Liver (tissue), 8 donors: ENCODE measurements at regions not wholly inside any gene's neighbourhood (a gene's known extent, or its start where the extent isn't known, plus 50 kb on each side); places are given as distances from the start of the nearest gene placed in this dataset.

Experiments
- DNase-seq: peaks from one replicate; pipeline ENCODE4 v3.0.0-alpha.2; 2017; ENCODE audit warnings: low spot score
- H3K27ac ChIP-seq, 2 donors: one replicate each; pipeline ENCODE4 v1.7.0; 2013; ENCODE audit warnings: inconsistent platforms in 2 of 2, low read length in 2 of 2, control low read depth in 1 of 2, low read depth in 1 of 2, mild to moderate bottlenecking in 1 of 2
- H3K27me3 ChIP-seq, 4 donors: one replicate each; pipeline versions ENCODE4 v1.6.1 to v1.7.0; 2013; ENCODE audit warnings: low read length in 3 of 4, inconsistent platforms in 1 of 4, mild to moderate bottlenecking in 1 of 4, moderate library complexity in 1 of 4; ENCODE audit not compliant: control insufficient read depth in 4 of 4, insufficient read depth in 4 of 4
- H3K36me3 ChIP-seq, 4 donors: one replicate each; pipeline versions ENCODE4 v1.6.1 to v1.7.0; 2013; ENCODE audit warnings: low read length in 3 of 4, mild to moderate bottlenecking in 3 of 4, low read depth in 1 of 4, moderate library complexity in 1 of 4; ENCODE audit not compliant: control insufficient read depth in 4 of 4, insufficient read depth in 3 of 4
- H3K4me1 ChIP-seq, 4 donors: one replicate each; pipeline versions ENCODE4 v1.6.1 to v1.7.0; 2013; ENCODE audit warnings: low read length in 3 of 4, mild to moderate bottlenecking in 3 of 4, moderate library complexity in 1 of 4; ENCODE audit not compliant: control insufficient read depth in 4 of 4, insufficient read depth in 4 of 4
- H3K4me3 ChIP-seq, 3 donors: one replicate each; pipeline versions ENCODE4 v1.6.1 to v1.7.0; 2013; ENCODE audit warnings: low read length in 3 of 3, control low read depth in 1 of 3, low read depth in 1 of 3, mild to moderate bottlenecking in 1 of 3
- H3K9ac ChIP-seq, 2 donors: one replicate each; pipeline ENCODE4 v1.7.0; 2013; ENCODE audit warnings: low read length in 2 of 2, mild to moderate bottlenecking in 2 of 2, moderate library complexity in 2 of 2, control low read depth in 1 of 2, low read depth in 1 of 2
- H3K9me3 ChIP-seq, 4 donors: one replicate each; pipeline versions ENCODE4 v1.6.1 to v1.7.0; 2013; ENCODE audit warnings: low read length in 3 of 4; ENCODE audit not compliant: control insufficient read depth in 4 of 4
- ATF3 ChIP-seq: IDR thresholded peaks from 2 replicates; pipeline ENCODE4 v1.6.1; 2016; ENCODE audit warnings: antibody characterized with exemption
- EGR1 ChIP-seq, 2 donors: IDR thresholded peaks; 2 replicates each; pipeline ENCODE4 v1.6.1; 2016 to 2018; ENCODE audit warnings: antibody characterized with exemption in 2 of 2, low read depth in 2 of 2
- FOXA1 ChIP-seq: IDR thresholded peaks from 2 replicates; pipeline ENCODE4 v1.6.1; 2016; ENCODE audit warnings: antibody characterized with exemption
- FOXA2 ChIP-seq: IDR thresholded peaks from 2 replicates; pipeline ENCODE4 v1.6.1; 2016; ENCODE audit warnings: antibody characterized with exemption
- GABPA ChIP-seq, 2 donors: IDR thresholded peaks in 1 of 2; conservative IDR thresholded peaks in 1 of 2; 2 replicates each; pipeline ENCODE4 v1.6.1; 2016; ENCODE audit warnings: antibody characterized with exemption in 2 of 2, mild to moderate bottlenecking in 1 of 2, moderate library complexity in 1 of 2
- HNF4A ChIP-seq, 2 donors: conservative IDR thresholded peaks; 2 replicates each; pipeline ENCODE4 v1.6.1; 2016; ENCODE audit warnings: antibody characterized with exemption in 2 of 2, mild to moderate bottlenecking in 2 of 2
- HNF4G ChIP-seq: IDR thresholded peaks from 2 replicates; pipeline ENCODE4 v1.6.1; 2016; ENCODE audit warnings: antibody characterized with exemption
- JUND ChIP-seq, 2 donors: IDR thresholded peaks; 2 replicates each; pipeline ENCODE4 v1.6.1; 2016; ENCODE audit warnings: antibody characterized with exemption in 2 of 2
- MAX ChIP-seq: IDR thresholded peaks from 2 replicates; pipeline ENCODE4 v1.6.1; 2016; ENCODE audit warnings: antibody characterized with exemption
- NR2F2 ChIP-seq: IDR thresholded peaks from 2 replicates; pipeline ENCODE4 v1.6.1; 2016; ENCODE audit warnings: antibody characterized with exemption
- RAD21 ChIP-seq, 2 donors: IDR thresholded peaks; 2 replicates each; pipeline ENCODE4 v1.6.1; 2016; ENCODE audit warnings: antibody characterized with exemption in 2 of 2, mild to moderate bottlenecking in 2 of 2
- REST ChIP-seq: IDR thresholded peaks from 2 replicates; pipeline ENCODE4 v1.6.1; 2016; ENCODE audit warnings: antibody characterized with exemption, mild to moderate bottlenecking
- RXRA ChIP-seq, 2 donors: IDR thresholded peaks; 2 replicates each; pipeline ENCODE4 v1.6.1; 2017 to 2018; ENCODE audit warnings: antibody characterized with exemption in 2 of 2, mild to moderate bottlenecking in 1 of 2
- SP1 ChIP-seq: IDR thresholded peaks from 2 replicates; pipeline ENCODE4 v1.6.1; 2018; ENCODE audit warnings: antibody characterized with exemption, mild to moderate bottlenecking
- TAF1 ChIP-seq: conservative IDR thresholded peaks from 2 replicates; pipeline ENCODE4 v1.6.1; 2016; ENCODE audit warnings: antibody characterized with exemption, mild to moderate bottlenecking
- YY1 ChIP-seq: IDR thresholded peaks from 2 replicates; pipeline ENCODE4 v1.6.1; 2016; ENCODE audit warnings: antibody characterized with exemption, mild to moderate bottlenecking
- ZBTB33 ChIP-seq: IDR thresholded peaks from 2 replicates; pipeline ENCODE4 v1.6.1; 2016; ENCODE audit warnings: antibody characterized with exemption
- WGBS: extraction: QIAGEN DNeasy Blood & Tissue Kit; methylation state at CpG from one replicate; pipeline ENCODE4 v1.1.7; 2013; 5-methylcytosine and 5-hydroxymethylcytosine counted together
- TF ChIP-seq, protein P1 (sequence below): fragments of 150-350 bp; IDR thresholded peaks from 2 replicates; pipeline ENCODE4 v1.5.1; 2017; ENCODE audit warnings: improper control_type of control experiment, low read depth, low read length; ENCODE audit not compliant: missing input control
- donor health status: healthy.
- donor health status: healthy.
- donor health status: healthy.
- donor health status: healthy.
- donor health status: healthy.

DNA sequence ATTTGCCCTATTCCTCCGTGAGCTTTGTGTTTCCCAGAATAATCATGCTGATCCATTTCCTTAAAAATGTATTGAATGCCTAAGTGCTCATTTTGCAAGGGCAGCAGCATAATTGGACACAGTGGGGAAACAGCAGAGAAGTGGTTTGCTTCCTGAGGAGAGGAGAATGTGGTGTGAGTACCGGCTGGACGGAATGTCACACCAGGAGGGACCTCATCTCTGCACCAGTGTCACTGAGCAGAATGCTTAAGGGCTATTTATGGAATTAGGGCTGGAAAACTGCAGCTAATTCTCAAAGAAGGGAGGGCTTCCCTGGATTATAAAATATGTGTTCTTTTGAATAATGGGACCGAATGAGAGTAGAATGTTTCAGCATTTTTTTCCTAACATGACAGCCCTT lies 1100.6 kb upstream of the RBFOX1 start:
- H3K9ac ChIP-seq: no peak overlapping the region
- no peaks in the 10 kb centered on the region for H3K27me3 ChIP-seq
- no peak for TF ChIP-seq RAD21 (IDR thresholded peaks at IDR 0.05)
- TF ChIP-seq ZBTB33: no peak
- TF ChIP-seq NR2F2: no peak
- no peak for TF ChIP-seq REST
- TF ChIP-seq ATF3: no peak
- 58% methylated on average over 4 of the region's 4 CpGs for WGBS
- peaks cover 0 to 2% (median under 1%) of the 10 kb centered on the region in 4 donors for H3K9me3 ChIP-seq
- H3K4me1 ChIP-seq: no peaks in the 10 kb centered on the region
- no peaks in the 10 kb centered on the region for H3K36me3 ChIP-seq
- no peak overlapping the region for H3K27ac ChIP-seq
- no peak for DNase-seq
- H3K4me3 ChIP-seq: no peak overlapping the region

DNA sequence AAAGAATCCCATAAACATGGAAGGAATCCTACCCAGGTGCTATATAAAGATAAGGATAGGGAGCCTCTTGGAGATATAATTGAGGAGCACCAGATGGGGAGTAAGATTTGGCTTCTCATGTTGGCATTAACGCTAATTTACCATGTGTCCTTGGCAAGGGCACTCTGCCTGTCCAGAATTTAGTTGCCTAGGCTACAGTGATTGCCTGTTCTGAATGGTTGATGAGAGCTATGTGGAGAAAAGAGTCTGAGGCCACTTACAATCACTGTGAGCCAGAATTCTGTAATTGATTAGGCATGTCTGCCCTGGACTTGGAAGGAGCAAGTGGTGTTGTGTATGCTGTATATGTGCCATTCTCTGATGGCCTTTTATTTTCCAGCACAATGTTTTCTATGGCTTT lies 1101.2 kb upstream of the RBFOX1 start:
- Histone ChIP-seq H3K27ac (no peak overlapping the region), H3K4me3 (no peak overlapping the region), H3K36me3 (no peaks in the 10 kb centered on the region), H3K9ac (no peak overlapping the region), H3K27me3 (no peaks in the 10 kb centered on the region), H3K9me3 (peaks cover 0 to 2% (median under 1%) of the 10 kb centered on the region in 4 donors), H3K4me1 (no peaks in the 10 kb centered on the region)
- no peak for DNase-seq
- TF ChIP-seq ATF3 (no peak), TAF1 (no peak), HNF4G (no peak), REST (no peak), JUND (IDR thresholded peaks at IDR 0.05) (no peak), RAD21 (IDR thresholded peaks at IDR 0.05) (no peak), NR2F2 (no peak), GABPA (IDR thresholded peaks at IDR 0.05 in 1 of 2, conservative IDR thresholded peaks at IDR 0.05 in 1 of 2) (no peak), FOXA1 (no peak), FOXA2 (no peak), SP1 (no peak), YY1 (no peak), ZBTB33 (no peak), HNF4A (conservative IDR thresholded peaks at IDR 0.05) (no peak), EGR1 (IDR thresholded peaks at IDR 0.05; ENCODE audit: low read depth in 2 of 2) (no peak), RXRA (IDR thresholded peaks at IDR 0.05) (no peak), MAX (no peak)
- TF ChIP-seq, protein P1, sequence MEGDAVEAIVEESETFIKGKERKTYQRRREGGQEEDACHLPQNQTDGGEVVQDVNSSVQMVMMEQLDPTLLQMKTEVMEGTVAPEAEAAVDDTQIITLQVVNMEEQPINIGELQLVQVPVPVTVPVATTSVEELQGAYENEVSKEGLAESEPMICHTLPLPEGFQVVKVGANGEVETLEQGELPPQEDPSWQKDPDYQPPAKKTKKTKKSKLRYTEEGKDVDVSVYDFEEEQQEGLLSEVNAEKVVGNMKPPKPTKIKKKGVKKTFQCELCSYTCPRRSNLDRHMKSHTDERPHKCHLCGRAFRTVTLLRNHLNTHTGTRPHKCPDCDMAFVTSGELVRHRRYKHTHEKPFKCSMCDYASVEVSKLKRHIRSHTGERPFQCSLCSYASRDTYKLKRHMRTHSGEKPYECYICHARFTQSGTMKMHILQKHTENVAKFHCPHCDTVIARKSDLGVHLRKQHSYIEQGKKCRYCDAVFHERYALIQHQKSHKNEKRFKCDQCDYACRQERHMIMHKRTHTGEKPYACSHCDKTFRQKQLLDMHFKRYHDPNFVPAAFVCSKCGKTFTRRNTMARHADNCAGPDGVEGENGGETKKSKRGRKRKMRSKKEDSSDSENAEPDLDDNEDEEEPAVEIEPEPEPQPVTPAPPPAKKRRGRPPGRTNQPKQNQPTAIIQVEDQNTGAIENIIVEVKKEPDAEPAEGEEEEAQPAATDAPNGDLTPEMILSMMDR: no peak
- WGBS: 85% methylated on average over 1 of the region's 1 CpG
